ENCODE measurements at regions not wholly inside any gene's neighbourhood (a gene's known extent, or its start where the extent isn't known, plus 50 kb on each side); places are given as distances from the start of the nearest gene placed in this dataset.

- TF ChIP-seq POLR2A (IDR thresholded peaks at IDR 0.05) (no peak), CTCF (IDR thresholded peaks at IDR 0.05) (no peak)
These were observed 503.6 kb upstream of the PAPPA start for GRCh38 chr9:115649991-115650472.
